H1 (cell line): ENCODE measurements at regions not wholly inside any gene's neighbourhood (a gene's known extent, or its start where the extent isn't known, plus 50 kb on each side); places are given as distances from the start of the nearest gene placed in this dataset.

Experiments
- CTCF ChIA-PET: fragments of 300-600 bp; sonication (Branson Sonifier 250); formaldehyde crosslinking; loops from one replicate; lab custom pipeline; 2021; ENCODE audit not compliant: partially characterized antibody; lab: Charles Lee
- POLR2A ChIA-PET: fragments of 300-600 bp; sonication (Branson Sonifier 250); formaldehyde crosslinking; loops from one replicate; lab custom pipeline; 2021; ENCODE audit warnings: inconsistent platforms; ENCODE audit not compliant: partially characterized antibody; lab: Charles Lee
- DNase-seq, 2 experiments: peaks; one replicate each; pipeline versions ENCODE4 v3.0.0 to v3.0.0-alpha.2; 2010 to 2022; ENCODE audit warnings: low spot score in 2 of 2, low read depth in 1 of 2, mixed read lengths in 1 of 2
- FAIRE-seq: peaks from 2 replicates; lab custom pipeline; 2011; peaks lifted over from hg19 to GRCh38; lab: Jason Lieb, UNC
- H2AFZ ChIP-seq: 2 replicates; pipeline ENCODE4 v1.8.1; 2012; ENCODE audit warnings: low read length, inconsistent platforms
- H2AK5ac ChIP-seq: 2 replicates; pipeline ENCODE4 v1.6.1; 2013; ENCODE audit warnings: low read depth, low read length
- H2BK120ac ChIP-seq: replicated peaks from 2 replicates; pipeline ENCODE3; 2013; ENCODE audit warnings: low read depth, low read length, inconsistent platforms
- H2BK12ac ChIP-seq: 2 replicates; pipeline ENCODE4 v1.6.1; 2013; ENCODE audit warnings: low read depth, low read length
- H2BK15ac ChIP-seq: 2 replicates; pipeline ENCODE4 v1.6.1; 2013; ENCODE audit warnings: low read length
- H2BK20ac ChIP-seq: 2 replicates; pipeline ENCODE4 v1.6.1; 2013; ENCODE audit warnings: low read length
- H2BK5ac ChIP-seq: 2 replicates; pipeline ENCODE4 v1.6.1; 2013; ENCODE audit warnings: low read depth, low read length
- H3K14ac ChIP-seq: 2 replicates; pipeline ENCODE4 v1.6.1; 2013; ENCODE audit warnings: inconsistent platforms; ENCODE audit not compliant: insufficient read length
- H3K18ac ChIP-seq: 2 replicates; pipeline ENCODE4 v1.6.1; 2013; ENCODE audit warnings: low read length; ENCODE audit errors: extremely low read depth
- H3K23ac ChIP-seq: 2 replicates; pipeline ENCODE4 v1.6.1; 2013; ENCODE audit warnings: inconsistent platforms; ENCODE audit not compliant: insufficient read length
- H3K23me2 ChIP-seq: 2 replicates; pipeline ENCODE4 v1.6.1; 2013; ENCODE audit warnings: low read depth, low read length
- H3K27ac ChIP-seq: 2 replicates; pipeline ENCODE4 v1.6.1; 2011; ENCODE audit warnings: low read depth, low read length, inconsistent platforms
- H3K27me3 ChIP-seq, 4 experiments: replicated peaks in 1 of 4; 1 replicate in 1 of 4; 2 replicates in 3 of 4; pipeline versions ENCODE4 v1.6.1 to v1.8.1; 2011 to 2013; ENCODE audit warnings: low read length in 3 of 4, mild to moderate bottlenecking in 3 of 4, inconsistent platforms in 2 of 4, mixed read lengths in 2 of 4, moderate library complexity in 1 of 4; ENCODE audit not compliant: control insufficient read depth in 3 of 4, insufficient read depth in 3 of 4; ENCODE audit errors: extremely low read depth in 1 of 4
- H3K36me3 ChIP-seq, 4 experiments: 2 replicates each; pipeline versions ENCODE4 v1.6.1 to v1.8.1; 2011 to 2013; ENCODE audit warnings: mild to moderate bottlenecking in 4 of 4, low read length in 3 of 4, moderate library complexity in 2 of 4, control low read depth in 1 of 4, inconsistent platforms in 1 of 4; ENCODE audit not compliant: insufficient read depth in 4 of 4, control insufficient read depth in 2 of 4
- H3K4ac ChIP-seq: replicated peaks from 2 replicates; pipeline ENCODE3; 2013; ENCODE audit warnings: low read length, low read depth, mixed read lengths, inconsistent platforms; ENCODE audit not compliant: insufficient read length
- H3K4me1 ChIP-seq, 4 experiments: replicated peaks in 1 of 4; 1 replicate in 1 of 4; 2 replicates in 3 of 4; pipeline versions ENCODE4 v1.6.1 to v1.8.1; 2011 to 2013; ENCODE audit warnings: low read length in 3 of 4, inconsistent platforms in 2 of 4, mixed read lengths in 1 of 4; ENCODE audit not compliant: insufficient read depth in 4 of 4, control insufficient read depth in 3 of 4
- H3K4me2 ChIP-seq, 2 experiments: 2 replicates each; pipeline versions ENCODE4 v1.6.1 to v1.8.1; 2011 to 2013; ENCODE audit warnings: low read depth in 2 of 2, low read length in 2 of 2, control low read depth in 1 of 2, inconsistent platforms in 1 of 2, mild to moderate bottlenecking in 1 of 2; ENCODE audit not compliant: insufficient read depth in 1 of 2
- H3K4me3 ChIP-seq, 4 experiments: fragments of 200-600, 300-600 bp in 1 of 4; sonication (generic), shearing (Covaris generic), sonication (Bioruptor Twin) in 1 of 4; 2 replicates each; pipeline versions ENCODE4 v1.5.1 to v1.8.1; 2011 to 2016; ENCODE audit warnings: low read length in 4 of 4, low read depth in 3 of 4, control low read depth in 2 of 4, inconsistent platforms in 2 of 4, mild to moderate bottlenecking in 2 of 4, mixed read lengths in 1 of 4, moderate library complexity in 1 of 4; ENCODE audit not compliant: insufficient read depth in 2 of 4; ENCODE audit errors: extremely low read depth in 1 of 4
- H3K56ac ChIP-seq: replicated peaks from 2 replicates; pipeline ENCODE3; 2013; ENCODE audit warnings: low read depth, mild to moderate bottlenecking, mixed read lengths, low read length, inconsistent platforms; ENCODE audit not compliant: insufficient read length
- H3K79me1 ChIP-seq: 2 replicates; pipeline ENCODE4 v1.6.1; 2013; ENCODE audit warnings: low read depth, low read length, control low read depth
- H3K79me2 ChIP-seq, 2 experiments: 2 replicates each; pipeline versions ENCODE4 v1.6.1 to v1.8.1; 2012 to 2013; ENCODE audit warnings: low read length in 2 of 2, mild to moderate bottlenecking in 2 of 2, inconsistent platforms in 1 of 2; ENCODE audit not compliant: insufficient read depth in 2 of 2, control insufficient read depth in 1 of 2
- H3K9ac ChIP-seq, 4 experiments: replicated peaks in 1 of 4; 1 replicate in 1 of 4; 2 replicates in 3 of 4; pipeline versions ENCODE4 v1.6.1 to v1.8.1; 2011 to 2013; ENCODE audit warnings: low read depth in 3 of 4, low read length in 3 of 4, control low read depth in 2 of 4, mild to moderate bottlenecking in 2 of 4, moderate library complexity in 2 of 4, inconsistent platforms in 1 of 4; ENCODE audit errors: extremely low read depth in 1 of 4
- H3K9me3 ChIP-seq, 2 experiments: 2 replicates each; pipeline versions ENCODE4 v1.6.1 to v1.8.1; 2012 to 2013; ENCODE audit warnings: mild to moderate bottlenecking in 2 of 2, moderate library complexity in 2 of 2, control low read depth in 1 of 2, inconsistent platforms in 1 of 2, low read depth in 1 of 2, low read length in 1 of 2, mixed read lengths in 1 of 2; ENCODE audit not compliant: insufficient read depth in 2 of 2
- H4K20me1 ChIP-seq, 2 experiments: replicated peaks in 1 of 2; 2 replicates each; pipeline versions ENCODE3 to v1.8.1; 2011 to 2013; ENCODE audit warnings: inconsistent platforms in 2 of 2, low read length in 2 of 2, mild to moderate bottlenecking in 1 of 2; ENCODE audit not compliant: insufficient read depth in 2 of 2, control insufficient read depth in 1 of 2
- H4K5ac ChIP-seq: 2 replicates; pipeline ENCODE4 v1.6.1; 2013; ENCODE audit warnings: low read length, low read depth, mixed read lengths, inconsistent platforms; ENCODE audit not compliant: insufficient read length
- H4K8ac ChIP-seq: 2 replicates; pipeline ENCODE4 v1.8.0; 2013; ENCODE audit warnings: mild to moderate bottlenecking, moderate library complexity, low read length, inconsistent platforms; ENCODE audit not compliant: insufficient read depth; ENCODE audit errors: extremely low read depth
- H4K91ac ChIP-seq: replicated peaks from 2 replicates; pipeline ENCODE3; 2013; ENCODE audit warnings: low read length, mixed read lengths, inconsistent platforms; ENCODE audit not compliant: insufficient read length
- CEBPB ChIP-seq: IDR thresholded peaks from 2 replicates; pipeline ENCODE4 v1.6.1; 2012; ENCODE audit warnings: low read depth, low read length
- EGR1 ChIP-seq: IDR thresholded peaks from 2 replicates; pipeline ENCODE4 v1.6.1; 2011; ENCODE audit warnings: low read depth, low read length, borderline replicate concordance
- JUN ChIP-seq: IDR thresholded peaks from 2 replicates; pipeline ENCODE4 v1.6.1; 2011; ENCODE audit warnings: low read depth, mild to moderate bottlenecking, improper control_type of control experiment, low read length
- JUND ChIP-seq: IDR thresholded peaks from 2 replicates; pipeline ENCODE4 v1.6.1; 2011; ENCODE audit warnings: mild to moderate bottlenecking, improper control_type of control experiment, low read length
- KDM4A ChIP-seq: IDR thresholded peaks from one replicate; pipeline ENCODE4 v1.7.1; 2012; ENCODE audit warnings: low read depth, mild to moderate bottlenecking, moderate library complexity, low read length, inconsistent platforms; ENCODE audit not compliant: severe bottlenecking
- NANOG ChIP-seq: IDR thresholded peaks from 2 replicates; pipeline ENCODE4 v1.6.1; 2011; ENCODE audit warnings: low read length, low read depth, mild to moderate bottlenecking, inconsistent platforms; ENCODE audit not compliant: insufficient read depth, poor library complexity, severe bottlenecking
- SUZ12 ChIP-seq: fragments of 200-600 bp; sonication (generic); IDR thresholded peaks from 2 replicates; pipeline ENCODE4 v1.6.1; 2012; ENCODE audit warnings: mild to moderate bottlenecking, inconsistent platforms, low read length, moderate library complexity, mixed read lengths
- TAF7 ChIP-seq: optimal IDR thresholded peaks from 2 replicates; pipeline ENCODE3; 2011; ENCODE audit warnings: low read depth, mild to moderate bottlenecking, inconsistent platforms, low read length, moderate library complexity, borderline replicate concordance
- TCF12 ChIP-seq: IDR thresholded peaks from 2 replicates; pipeline ENCODE4 v1.6.1; 2011; ENCODE audit warnings: low read depth, mild to moderate bottlenecking, low read length
- ZNF274 ChIP-seq: IDR thresholded peaks from 2 replicates; pipeline ENCODE4 v1.7.0; 2012; ENCODE audit warnings: low read length, borderline replicate concordance; ENCODE audit errors: extremely low read depth
- WGBS, 2 experiments: shearing (Covaris generic) in 1 of 2; methylation state at CpG; one replicate each; pipeline versions ENCODE4 v1.1.6 to v1.1.7; 2013 to 2015; ENCODE audit warnings: low lambda C conversion rate in 2 of 2, mixed read lengths in 2 of 2, inconsistent platforms in 1 of 2, low coverage in 1 of 2, missing lambda C conversion rate in 1 of 2; ENCODE audit not compliant: insufficient replicate concordance in 2 of 2, insufficient coverage in 1 of 2, insufficient read length in 1 of 2; ENCODE audit errors: extremely low coverage in 1 of 2, missing lambda C conversion rate in 1 of 2; 5-methylcytosine and 5-hydroxymethylcytosine counted together

GRCh38 chr9:105147110-105147871 lies 97.2 kb upstream of the SLC44A1 start:
- WGBS, 2 experiments = 90% methylated on average over 4 of the region's 4 CpGs; no CpG with 5 or more reads in 1 of the 2 experiments
- H4K5ac ChIP-seq = no peak overlapping the region
- H2BK20ac ChIP-seq = no peak overlapping the region
- H3K27me3 ChIP-seq = no peaks in the 10 kb centered on the region
- no peak overlapping the region for H2BK5ac ChIP-seq
- H3K56ac ChIP-seq = no peak overlapping the region
- no peak overlapping the region for H2BK15ac ChIP-seq
- FAIRE-seq (no peak), DNase-seq (no peak)
- no peak overlapping the region for H4K91ac ChIP-seq
- no peak overlapping the region for H3K4me2 ChIP-seq
- H2AFZ ChIP-seq = no peak overlapping the region
- no peak overlapping the region for H2BK12ac ChIP-seq
- H4K20me1 ChIP-seq = no peaks in the 10 kb centered on the region
- H3K23ac ChIP-seq = no peak overlapping the region
- ChIA-PET CTCF (interaction anchor here (0.8 to 4.4 kb wide), 7 partner anchors 9 to 284 kb away, joined by 3 to 14 read pairs (median 4); no protein-coding TSS in a partner anchor), POLR2A (no interaction called here)
- H3K23me2 ChIP-seq = no peaks in the 10 kb centered on the region
- H3K79me1 ChIP-seq = no peaks in the 10 kb centered on the region
- no peaks in the 10 kb centered on the region for H3K9me3 ChIP-seq
- no peak overlapping the region for H2AK5ac ChIP-seq
- TF ChIP-seq ZNF274 = no peak
- TF ChIP-seq KDM4A = no peak
- TF ChIP-seq JUND = no peak
- TF ChIP-seq SUZ12 = no peak
- no peak for TF ChIP-seq JUN
- TF ChIP-seq CEBPB = no peak
- TF ChIP-seq TCF12 = no peak
- TF ChIP-seq TAF7 = no peak
- TF ChIP-seq EGR1 = no peak
- no peak for TF ChIP-seq NANOG
- no peak overlapping the region for H3K4ac ChIP-seq
- no peaks in the 10 kb centered on the region for H3K4me1 ChIP-seq
- H3K14ac ChIP-seq = no peak overlapping the region
- no peak overlapping the region for H3K4me3 ChIP-seq
- H3K36me3 ChIP-seq = no peaks in the 10 kb centered on the region
- H3K79me2 ChIP-seq = no peaks in the 10 kb centered on the region
- H3K18ac ChIP-seq = no peak overlapping the region
- no peak overlapping the region for H2BK120ac ChIP-seq
- H4K8ac ChIP-seq = no peak overlapping the region
- no peak overlapping the region for H3K9ac ChIP-seq
- no peak overlapping the region for H3K27ac ChIP-seq
